Liver (tissue), 8 donors: ENCODE measurements at regions not wholly inside any gene's neighbourhood (a gene's known extent, or its start where the extent isn't known, plus 50 kb on each side); places are given as distances from the start of the nearest gene placed in this dataset.

ENCODE experiments used
- DNase-seq: peaks from one replicate; pipeline ENCODE4 v3.0.0-alpha.2; 2017; ENCODE audit warnings: low spot score
- H3K27ac ChIP-seq, 2 donors: one replicate each; pipeline ENCODE4 v1.7.0; 2013; ENCODE audit warnings: inconsistent platforms in 2 of 2, low read length in 2 of 2, control low read depth in 1 of 2, low read depth in 1 of 2, mild to moderate bottlenecking in 1 of 2
- H3K27me3 ChIP-seq, 4 donors: one replicate each; pipeline versions ENCODE4 v1.6.1 to v1.7.0; 2013; ENCODE audit warnings: low read length in 3 of 4, inconsistent platforms in 1 of 4, mild to moderate bottlenecking in 1 of 4, moderate library complexity in 1 of 4; ENCODE audit not compliant: control insufficient read depth in 4 of 4, insufficient read depth in 4 of 4
- H3K36me3 ChIP-seq, 4 donors: one replicate each; pipeline versions ENCODE4 v1.6.1 to v1.7.0; 2013; ENCODE audit warnings: low read length in 3 of 4, mild to moderate bottlenecking in 3 of 4, low read depth in 1 of 4, moderate library complexity in 1 of 4; ENCODE audit not compliant: control insufficient read depth in 4 of 4, insufficient read depth in 3 of 4
- H3K4me1 ChIP-seq, 4 donors: one replicate each; pipeline versions ENCODE4 v1.6.1 to v1.7.0; 2013; ENCODE audit warnings: low read length in 3 of 4, mild to moderate bottlenecking in 3 of 4, moderate library complexity in 1 of 4; ENCODE audit not compliant: control insufficient read depth in 4 of 4, insufficient read depth in 4 of 4
- H3K4me3 ChIP-seq, 3 donors: one replicate each; pipeline versions ENCODE4 v1.6.1 to v1.7.0; 2013; ENCODE audit warnings: low read length in 3 of 3, control low read depth in 1 of 3, low read depth in 1 of 3, mild to moderate bottlenecking in 1 of 3
- H3K9ac ChIP-seq, 2 donors: one replicate each; pipeline ENCODE4 v1.7.0; 2013; ENCODE audit warnings: low read length in 2 of 2, mild to moderate bottlenecking in 2 of 2, moderate library complexity in 2 of 2, control low read depth in 1 of 2, low read depth in 1 of 2
- H3K9me3 ChIP-seq, 4 donors: one replicate each; pipeline versions ENCODE4 v1.6.1 to v1.7.0; 2013; ENCODE audit warnings: low read length in 3 of 4; ENCODE audit not compliant: control insufficient read depth in 4 of 4
- EGR1 ChIP-seq, 2 donors: IDR thresholded peaks; 2 replicates each; pipeline ENCODE4 v1.6.1; 2016 to 2018; ENCODE audit warnings: antibody characterized with exemption in 2 of 2, low read depth in 2 of 2
- FOXA1 ChIP-seq: IDR thresholded peaks from 2 replicates; pipeline ENCODE4 v1.6.1; 2016; ENCODE audit warnings: antibody characterized with exemption
- FOXA2 ChIP-seq: IDR thresholded peaks from 2 replicates; pipeline ENCODE4 v1.6.1; 2016; ENCODE audit warnings: antibody characterized with exemption
- GABPA ChIP-seq, 2 donors: IDR thresholded peaks in 1 of 2; conservative IDR thresholded peaks in 1 of 2; 2 replicates each; pipeline ENCODE4 v1.6.1; 2016; ENCODE audit warnings: antibody characterized with exemption in 2 of 2, mild to moderate bottlenecking in 1 of 2, moderate library complexity in 1 of 2
- HNF4A ChIP-seq, 2 donors: conservative IDR thresholded peaks; 2 replicates each; pipeline ENCODE4 v1.6.1; 2016; ENCODE audit warnings: antibody characterized with exemption in 2 of 2, mild to moderate bottlenecking in 2 of 2
- HNF4G ChIP-seq: IDR thresholded peaks from 2 replicates; pipeline ENCODE4 v1.6.1; 2016; ENCODE audit warnings: antibody characterized with exemption
- RXRA ChIP-seq, 2 donors: IDR thresholded peaks; 2 replicates each; pipeline ENCODE4 v1.6.1; 2017 to 2018; ENCODE audit warnings: antibody characterized with exemption in 2 of 2, mild to moderate bottlenecking in 1 of 2
- SP1 ChIP-seq: IDR thresholded peaks from 2 replicates; pipeline ENCODE4 v1.6.1; 2018; ENCODE audit warnings: antibody characterized with exemption, mild to moderate bottlenecking
- TAF1 ChIP-seq: conservative IDR thresholded peaks from 2 replicates; pipeline ENCODE4 v1.6.1; 2016; ENCODE audit warnings: antibody characterized with exemption, mild to moderate bottlenecking
- YY1 ChIP-seq: IDR thresholded peaks from 2 replicates; pipeline ENCODE4 v1.6.1; 2016; ENCODE audit warnings: antibody characterized with exemption, mild to moderate bottlenecking
- ZBTB33 ChIP-seq: IDR thresholded peaks from 2 replicates; pipeline ENCODE4 v1.6.1; 2016; ENCODE audit warnings: antibody characterized with exemption
- WGBS: extraction: QIAGEN DNeasy Blood & Tissue Kit; methylation state at CpG from one replicate; pipeline ENCODE4 v1.1.7; 2013; 5-methylcytosine and 5-hydroxymethylcytosine counted together
- TF ChIP-seq, protein P1 (sequence below): IDR thresholded peaks from 2 replicates; pipeline ENCODE4 v1.6.1; 2016; ENCODE audit warnings: antibody characterized with exemption
- TF ChIP-seq, protein P2 (sequence below): fragments of 150-350 bp; IDR thresholded peaks from 2 replicates; pipeline ENCODE4 v1.5.1; 2017; ENCODE audit warnings: improper control_type of control experiment, low read depth, low read length; ENCODE audit not compliant: missing input control
- TF ChIP-seq, protein P3 (sequence below): IDR thresholded peaks from 2 replicates; pipeline ENCODE4 v1.6.1; 2016; ENCODE audit warnings: antibody characterized with exemption, mild to moderate bottlenecking
- donor health status: healthy.
- donor health status: healthy.
- donor health status: healthy.
- donor health status: healthy.
- donor health status: healthy.

DNA sequence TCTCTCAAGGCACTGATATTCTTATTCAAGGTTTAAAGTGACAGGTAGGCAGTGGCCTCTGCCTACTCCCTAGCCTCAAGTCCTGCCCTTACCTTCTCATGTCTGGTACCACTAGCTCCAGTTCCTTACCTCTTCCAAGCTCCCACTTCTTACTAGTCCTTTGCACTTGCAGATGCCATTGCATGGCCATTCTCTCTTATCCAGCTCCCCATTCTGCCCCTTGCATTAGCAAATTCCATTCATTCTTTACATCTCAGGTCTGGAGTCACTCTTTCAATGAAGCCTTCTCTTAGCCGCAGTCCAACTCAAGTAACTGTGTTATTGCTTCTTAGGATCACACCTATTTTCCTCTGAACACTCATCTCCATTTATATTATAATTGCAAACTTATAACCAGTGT is 807.1 kb downstream of the EDEM1 start:
- Histone ChIP-seq H3K9ac (no peak overlapping the region), H3K36me3 (no peaks in the 10 kb centered on the region), H3K4me1 (no peaks in the 10 kb centered on the region), H3K27ac (no peak overlapping the region), H3K9me3 (no peaks in the 10 kb centered on the region), H3K4me3 (no peak overlapping the region), H3K27me3 (no peaks in the 10 kb centered on the region)
- no peak for DNase-seq
- whole genome bisulfite sequencing = 79% methylated on average over 1 of the region's 1 CpG
- no peak for TF ChIP-seq FOXA2
- TF ChIP-seq YY1 = no peak
- TF ChIP-seq HNF4G = no peak
- TF ChIP-seq ZBTB33 = no peak
- TF ChIP-seq, protein P1, sequence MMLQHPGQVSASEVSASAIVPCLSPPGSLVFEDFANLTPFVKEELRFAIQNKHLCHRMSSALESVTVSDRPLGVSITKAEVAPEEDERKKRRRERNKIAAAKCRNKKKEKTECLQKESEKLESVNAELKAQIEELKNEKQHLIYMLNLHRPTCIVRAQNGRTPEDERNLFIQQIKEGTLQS = no peak
- TF ChIP-seq EGR1 (IDR thresholded peaks at IDR 0.05; ENCODE audit: low read depth in 2 of 2) = no peak

- Histone ChIP-seq H3K4me3 (no peak overlapping the region), H3K27ac (no peak overlapping the region), H3K9ac (no peak overlapping the region), H3K4me1 (no peaks in the 10 kb centered on the region), H3K27me3 (no peaks in the 10 kb centered on the region), H3K9me3 (peaks cover 0 to 4% (median 0%) of the 10 kb centered on the region in 4 donors), H3K36me3 (no peaks in the 10 kb centered on the region)
- DNase-seq = no peak
- TF ChIP-seq YY1 (no peak), FOXA1 (no peak), SP1 (no peak), GABPA (IDR thresholded peaks at IDR 0.05 in 1 of 2, conservative IDR thresholded peaks at IDR 0.05 in 1 of 2) (no peak), TAF1 (no peak), FOXA2 (no peak), RXRA (IDR thresholded peaks at IDR 0.05) (no peak), HNF4A (conservative IDR thresholded peaks at IDR 0.05) (no peak)
- TF ChIP-seq, protein P2, sequence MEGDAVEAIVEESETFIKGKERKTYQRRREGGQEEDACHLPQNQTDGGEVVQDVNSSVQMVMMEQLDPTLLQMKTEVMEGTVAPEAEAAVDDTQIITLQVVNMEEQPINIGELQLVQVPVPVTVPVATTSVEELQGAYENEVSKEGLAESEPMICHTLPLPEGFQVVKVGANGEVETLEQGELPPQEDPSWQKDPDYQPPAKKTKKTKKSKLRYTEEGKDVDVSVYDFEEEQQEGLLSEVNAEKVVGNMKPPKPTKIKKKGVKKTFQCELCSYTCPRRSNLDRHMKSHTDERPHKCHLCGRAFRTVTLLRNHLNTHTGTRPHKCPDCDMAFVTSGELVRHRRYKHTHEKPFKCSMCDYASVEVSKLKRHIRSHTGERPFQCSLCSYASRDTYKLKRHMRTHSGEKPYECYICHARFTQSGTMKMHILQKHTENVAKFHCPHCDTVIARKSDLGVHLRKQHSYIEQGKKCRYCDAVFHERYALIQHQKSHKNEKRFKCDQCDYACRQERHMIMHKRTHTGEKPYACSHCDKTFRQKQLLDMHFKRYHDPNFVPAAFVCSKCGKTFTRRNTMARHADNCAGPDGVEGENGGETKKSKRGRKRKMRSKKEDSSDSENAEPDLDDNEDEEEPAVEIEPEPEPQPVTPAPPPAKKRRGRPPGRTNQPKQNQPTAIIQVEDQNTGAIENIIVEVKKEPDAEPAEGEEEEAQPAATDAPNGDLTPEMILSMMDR = no peak
- TF ChIP-seq, protein P1 = no peak
- TF ChIP-seq, protein P3, sequence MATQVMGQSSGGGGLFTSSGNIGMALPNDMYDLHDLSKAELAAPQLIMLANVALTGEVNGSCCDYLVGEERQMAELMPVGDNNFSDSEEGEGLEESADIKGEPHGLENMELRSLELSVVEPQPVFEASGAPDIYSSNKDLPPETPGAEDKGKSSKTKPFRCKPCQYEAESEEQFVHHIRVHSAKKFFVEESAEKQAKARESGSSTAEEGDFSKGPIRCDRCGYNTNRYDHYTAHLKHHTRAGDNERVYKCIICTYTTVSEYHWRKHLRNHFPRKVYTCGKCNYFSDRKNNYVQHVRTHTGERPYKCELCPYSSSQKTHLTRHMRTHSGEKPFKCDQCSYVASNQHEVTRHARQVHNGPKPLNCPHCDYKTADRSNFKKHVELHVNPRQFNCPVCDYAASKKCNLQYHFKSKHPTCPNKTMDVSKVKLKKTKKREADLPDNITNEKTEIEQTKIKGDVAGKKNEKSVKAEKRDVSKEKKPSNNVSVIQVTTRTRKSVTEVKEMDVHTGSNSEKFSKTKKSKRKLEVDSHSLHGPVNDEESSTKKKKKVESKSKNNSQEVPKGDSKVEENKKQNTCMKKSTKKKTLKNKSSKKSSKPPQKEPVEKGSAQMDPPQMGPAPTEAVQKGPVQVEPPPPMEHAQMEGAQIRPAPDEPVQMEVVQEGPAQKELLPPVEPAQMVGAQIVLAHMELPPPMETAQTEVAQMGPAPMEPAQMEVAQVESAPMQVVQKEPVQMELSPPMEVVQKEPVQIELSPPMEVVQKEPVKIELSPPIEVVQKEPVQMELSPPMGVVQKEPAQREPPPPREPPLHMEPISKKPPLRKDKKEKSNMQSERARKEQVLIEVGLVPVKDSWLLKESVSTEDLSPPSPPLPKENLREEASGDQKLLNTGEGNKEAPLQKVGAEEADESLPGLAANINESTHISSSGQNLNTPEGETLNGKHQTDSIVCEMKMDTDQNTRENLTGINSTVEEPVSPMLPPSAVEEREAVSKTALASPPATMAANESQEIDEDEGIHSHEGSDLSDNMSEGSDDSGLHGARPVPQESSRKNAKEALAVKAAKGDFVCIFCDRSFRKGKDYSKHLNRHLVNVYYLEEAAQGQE = no peak
- WGBS = 79% methylated on average over 2 of the region's 2 CpGs
Observed at GRCh38 chr3:6018456-6018855, 830.9 kb downstream of the EDEM1 start.
